ENCODE measurements at regions not wholly inside any gene's neighbourhood (a gene's known extent, or its start where the extent isn't known, plus 50 kb on each side); places are given as distances from the start of the nearest gene placed in this dataset.

DNA sequence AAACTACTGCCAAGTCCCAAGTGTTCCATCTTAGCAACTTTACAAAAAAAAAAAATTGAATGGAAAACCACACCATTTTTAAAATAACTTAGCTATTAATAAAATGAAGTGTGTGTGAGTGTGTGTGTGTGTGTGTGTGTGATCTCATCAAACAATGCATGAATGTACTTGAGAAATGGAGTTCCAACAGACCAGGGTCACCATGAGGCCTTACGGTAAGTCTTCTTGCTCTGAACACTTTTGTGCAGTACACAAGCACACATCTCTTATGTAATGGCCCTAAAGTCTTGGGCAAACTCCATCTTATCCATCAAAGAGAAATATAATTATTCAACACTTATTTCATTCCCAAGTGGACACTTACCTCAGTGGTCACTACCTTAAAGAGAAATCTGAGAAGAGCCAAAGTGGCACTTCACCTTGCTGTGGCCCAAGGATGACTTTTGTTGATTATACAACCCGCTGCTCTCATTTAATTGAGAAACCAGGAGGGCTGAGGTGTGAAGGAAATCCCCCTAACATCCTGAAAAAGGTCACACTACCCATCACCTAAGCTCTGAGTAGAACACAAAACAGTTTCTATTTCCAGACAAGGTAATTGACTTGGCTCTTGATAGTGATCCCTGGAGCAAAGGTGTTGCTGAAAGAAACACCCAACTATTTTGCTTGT is 96.5 kb upstream of the PRDX4 start:
- no peaks in the 10 kb centered on the region for H3K79me2 ChIP-seq (ENCODE audit: low read depth)
- H4K20me1 ChIP-seq (ENCODE audit: insufficient read depth): no peaks in the 10 kb centered on the region
- H3F3A ChIP-seq (ENCODE audit: insufficient read depth, low read depth): no peaks in the 10 kb centered on the region
- no peaks in the 10 kb centered on the region for H3K27me3 ChIP-seq (ENCODE audit: insufficient read depth, low read depth)
- H2AFZ ChIP-seq: no peak overlapping the region
- intact Hi-C loops (cut with micrococcal nuclease; ENCODE audit: unreplicated experiment): no loop called here
- H3K27ac ChIP-seq: no peak overlapping the region
- no peaks in the 10 kb centered on the region for H3K36me3 ChIP-seq (ENCODE audit: low read depth)
- H3K9me3 ChIP-seq (ENCODE audit: insufficient read depth, low read depth): no peaks in the 10 kb centered on the region
- H3K9me2 ChIP-seq (ENCODE audit: insufficient read depth): no peaks in the 10 kb centered on the region
- no peak overlapping the region for H3K4me3 ChIP-seq
- no TSS peak for BruUV-seq (replicated peaks)
- DNase-seq: no peak
- ChIA-PET POLR2A (ENCODE audit: unreplicated experiment) (no interaction called here), CTCF (no interaction called here)
- H3K4me1 ChIP-seq (replicated peaks; ENCODE audit: insufficient read depth): no peaks in the 10 kb centered on the region
- TF ChIP-seq, protein P1, sequence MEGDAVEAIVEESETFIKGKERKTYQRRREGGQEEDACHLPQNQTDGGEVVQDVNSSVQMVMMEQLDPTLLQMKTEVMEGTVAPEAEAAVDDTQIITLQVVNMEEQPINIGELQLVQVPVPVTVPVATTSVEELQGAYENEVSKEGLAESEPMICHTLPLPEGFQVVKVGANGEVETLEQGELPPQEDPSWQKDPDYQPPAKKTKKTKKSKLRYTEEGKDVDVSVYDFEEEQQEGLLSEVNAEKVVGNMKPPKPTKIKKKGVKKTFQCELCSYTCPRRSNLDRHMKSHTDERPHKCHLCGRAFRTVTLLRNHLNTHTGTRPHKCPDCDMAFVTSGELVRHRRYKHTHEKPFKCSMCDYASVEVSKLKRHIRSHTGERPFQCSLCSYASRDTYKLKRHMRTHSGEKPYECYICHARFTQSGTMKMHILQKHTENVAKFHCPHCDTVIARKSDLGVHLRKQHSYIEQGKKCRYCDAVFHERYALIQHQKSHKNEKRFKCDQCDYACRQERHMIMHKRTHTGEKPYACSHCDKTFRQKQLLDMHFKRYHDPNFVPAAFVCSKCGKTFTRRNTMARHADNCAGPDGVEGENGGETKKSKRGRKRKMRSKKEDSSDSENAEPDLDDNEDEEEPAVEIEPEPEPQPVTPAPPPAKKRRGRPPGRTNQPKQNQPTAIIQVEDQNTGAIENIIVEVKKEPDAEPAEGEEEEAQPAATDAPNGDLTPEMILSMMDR (conservative IDR thresholded peaks at IDR 0.05): no peak
- no peak for TF ChIP-seq EZH2 (IDR thresholded peaks at IDR 0.05; ENCODE audit: low read depth)
- no peak overlapping the region for H3K4me2 ChIP-seq

DNA sequence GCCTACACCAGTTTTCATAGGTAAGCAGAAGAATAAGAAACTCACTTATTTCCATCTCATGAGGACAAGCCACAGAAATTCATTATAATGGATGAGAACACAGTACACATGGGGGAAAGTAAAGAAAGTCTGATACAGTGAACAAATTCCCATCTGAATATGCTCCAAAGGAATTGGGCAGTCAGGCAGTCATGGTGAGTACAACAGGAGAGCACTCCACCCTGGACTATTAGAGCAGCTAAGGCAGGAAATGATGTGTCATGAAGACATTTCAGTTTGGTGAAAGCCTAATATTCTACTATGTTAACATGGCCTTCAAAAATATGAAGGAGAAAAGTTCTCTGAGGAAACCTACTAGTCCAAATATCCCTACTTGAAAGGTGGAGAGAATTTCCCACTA is 92.0 kb upstream of the PRDX4 start:
- intact Hi-C loops (cut with micrococcal nuclease; ENCODE audit: unreplicated experiment): no loop called here

DNA sequence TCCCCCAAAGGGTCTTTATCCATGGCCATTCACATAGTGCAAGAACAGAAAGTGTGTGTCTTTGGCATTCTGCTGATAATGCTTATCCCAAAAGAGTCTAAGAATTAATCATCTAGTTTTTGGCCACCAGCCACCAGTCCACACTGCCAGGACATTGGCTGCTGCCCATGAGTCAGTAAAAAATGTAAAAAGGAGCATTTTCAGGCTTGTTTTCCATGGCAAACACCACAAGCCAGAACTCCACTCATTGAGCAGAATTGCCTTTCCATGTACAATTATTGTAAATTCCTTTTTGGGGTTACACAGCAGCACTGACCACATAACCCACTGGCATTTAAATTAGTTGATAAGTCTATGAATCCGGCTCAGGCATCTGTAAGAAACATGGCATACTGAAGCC is 89.2 kb upstream of the PRDX4 start:
- no peak for DNase-seq
- Histone ChIP-seq H2AFZ (no peak overlapping the region), H3K36me3 (ENCODE audit: low read depth) (no peaks in the 10 kb centered on the region), H3K9me3 (ENCODE audit: insufficient read depth, low read depth) (no peaks in the 10 kb centered on the region), H3F3A (ENCODE audit: insufficient read depth, low read depth) (no peaks in the 10 kb centered on the region), H4K20me1 (ENCODE audit: insufficient read depth) (no peaks in the 10 kb centered on the region), H3K27me3 (ENCODE audit: insufficient read depth, low read depth) (no peaks in the 10 kb centered on the region), H3K79me2 (ENCODE audit: low read depth) (no peaks in the 10 kb centered on the region), H3K4me3 (no peak overlapping the region), H3K27ac (no peak overlapping the region), H3K4me2 (no peak overlapping the region), H3K9me2 (ENCODE audit: insufficient read depth) (no peaks in the 10 kb centered on the region), H3K4me1 (replicated peaks; ENCODE audit: insufficient read depth) (no peaks in the 10 kb centered on the region)
- intact Hi-C loops (cut with micrococcal nuclease; ENCODE audit: unreplicated experiment): no loop called here
- ChIA-PET POLR2A (ENCODE audit: unreplicated experiment) (no interaction called here), CTCF (no interaction called here)
- TF ChIP-seq, protein P1 (conservative IDR thresholded peaks at IDR 0.05): no peak
- no peak for TF ChIP-seq EZH2 (IDR thresholded peaks at IDR 0.05; ENCODE audit: low read depth)
- no TSS peak for BruUV-seq (replicated peaks)

More for the DNA sequence above, 92.0 kb upstream of the PRDX4 start:
- no peaks in the 10 kb centered on the region for H3K9me2 ChIP-seq (ENCODE audit: insufficient read depth)
- H3K4me2 ChIP-seq: no peak overlapping the region
- no peak overlapping the region for H2AFZ ChIP-seq
- DNase-seq: no peak
- H3K4me1 ChIP-seq (replicated peaks; ENCODE audit: insufficient read depth): no peaks in the 10 kb centered on the region
- no peaks in the 10 kb centered on the region for H3K36me3 ChIP-seq (ENCODE audit: low read depth)
- no peaks in the 10 kb centered on the region for H3K79me2 ChIP-seq (ENCODE audit: low read depth)
- no peak overlapping the region for H3K27ac ChIP-seq
- no peaks in the 10 kb centered on the region for H4K20me1 ChIP-seq (ENCODE audit: insufficient read depth)
- no peaks in the 10 kb centered on the region for H3K9me3 ChIP-seq (ENCODE audit: insufficient read depth, low read depth)
- BruUV-seq (replicated peaks): no TSS peak
- no peak overlapping the region for H3K4me3 ChIP-seq
- CTCF ChIA-PET: no interaction called here
- POLR2A ChIA-PET (ENCODE audit: unreplicated experiment): no interaction called here
- no peaks in the 10 kb centered on the region for H3K27me3 ChIP-seq (ENCODE audit: insufficient read depth, low read depth)
- TF ChIP-seq EZH2 (IDR thresholded peaks at IDR 0.05; ENCODE audit: low read depth): no peak
- TF ChIP-seq, protein P1 (conservative IDR thresholded peaks at IDR 0.05): no peak
- H3F3A ChIP-seq (ENCODE audit: insufficient read depth, low read depth): no peaks in the 10 kb centered on the region

All from PC-9 (cell line).